Stomach (tissue), 4 donors: ENCODE measurements at regions not wholly inside any gene's neighbourhood (a gene's known extent, or its start where the extent isn't known, plus 50 kb on each side); places are given as distances from the start of the nearest gene placed in this dataset.

Experiments
- CTCF ChIP-seq, 7 experiments: fragments of 450-650 bp in 4 of 7; fragments of 200-600 bp in 3 of 7; sonication (generic) in 3 of 7; IDR thresholded peaks; one replicate each; pipeline ENCODE4 v1.5.1; 2016 to 2019; ENCODE audit warnings: antibody characterized with exemption in 7 of 7, control low read depth in 2 of 7, mild to moderate bottlenecking in 1 of 7
- EP300 ChIP-seq: sonication (generic); formaldehyde crosslinking; IDR thresholded peaks from one replicate; pipeline ENCODE4 v1.6.1; 2017; ENCODE audit warnings: antibody characterized with exemption
- POLR2A ChIP-seq, 4 donors: fragments of 450-650 bp; IDR thresholded peaks; one replicate each; pipeline ENCODE4 v1.6.1; 2016; ENCODE audit warnings: antibody characterized with exemption in 4 of 4, control low read depth in 2 of 4, mild to moderate bottlenecking in 1 of 4, moderate library complexity in 1 of 4
- POLR2AphosphoS5 ChIP-seq, 3 donors: sonication (generic); formaldehyde crosslinking; IDR thresholded peaks; one replicate each; pipeline ENCODE4 v1.6.1; 2016; ENCODE audit warnings: antibody characterized with exemption in 3 of 3

GRCh38 chr2:10202131-10202665 lies 79.7 kb downstream of the RRM2 start:
- no peak for TF ChIP-seq CTCF (IDR thresholded peaks at IDR 0.05)
- TF ChIP-seq POLR2A (IDR thresholded peaks at IDR 0.05), result no peak
- no peak for TF ChIP-seq POLR2AphosphoS5 (IDR thresholded peaks at IDR 0.05)
- TF ChIP-seq EP300, result no peak
